Smooth muscle cell (in vitro differentiated cells): ENCODE measurements at regions not wholly inside any gene's neighbourhood (a gene's known extent, or its start where the extent isn't known, plus 50 kb on each side); places are given as distances from the start of the nearest gene placed in this dataset.

Source experiments
- DNase-seq: peaks from one replicate; lab custom pipeline; 2025; ENCODE audit not compliant: unreplicated experiment; lab: John Stamatoyannopoulos, UW
- H2AFZ ChIP-seq: fragments of 200-600 bp; sonication (generic); 2 replicates; pipeline ENCODE4 v1.6.0; 2016; ENCODE audit warnings: antibody characterized with exemption, low read depth, mild to moderate bottlenecking
- H3F3A ChIP-seq: fragments of 200-600 bp; sonication (generic); 2 replicates; pipeline ENCODE4 v1.6.0; 2017; ENCODE audit warnings: antibody characterized with exemption, low read depth
- H3K27ac ChIP-seq: fragments of 200-600 bp; sonication (generic); 2 replicates; pipeline ENCODE4 v1.5.1; 2016; ENCODE audit warnings: low read depth, mild to moderate bottlenecking
- H3K27me3 ChIP-seq: fragments of 200-600 bp; sonication (generic); 2 replicates; pipeline ENCODE4 v1.6.1; 2016; ENCODE audit warnings: low read depth, mild to moderate bottlenecking
- H3K36me3 ChIP-seq: fragments of 200-600 bp; sonication (generic); 2 replicates; pipeline ENCODE4 v1.5.1; 2016; ENCODE audit warnings: low read depth
- H3K4me1 ChIP-seq: fragments of 200-600 bp; sonication (generic); 2 replicates; pipeline ENCODE4 v1.5.1; 2016; ENCODE audit warnings: low read depth
- H3K4me2 ChIP-seq: fragments of 200-600 bp; sonication (generic); 2 replicates; pipeline ENCODE4 v1.6.0; 2016; ENCODE audit warnings: mild to moderate bottlenecking
- H3K4me3 ChIP-seq: fragments of 200-600 bp; sonication (generic); 2 replicates; pipeline ENCODE4 v1.5.1; 2016; ENCODE audit warnings: mild to moderate bottlenecking
- H3K79me2 ChIP-seq: fragments of 200-600 bp; sonication (generic); 2 replicates; pipeline ENCODE4 v1.6.0; 2016; ENCODE audit warnings: low read depth, mild to moderate bottlenecking
- H3K9ac ChIP-seq: fragments of 200-600 bp; sonication (generic); 2 replicates; pipeline ENCODE4 v1.6.0; 2016; ENCODE audit warnings: low read depth
- H3K9me3 ChIP-seq: fragments of 200-600 bp; sonication (generic); replicated peaks from 2 replicates; pipeline ENCODE4 v1.5.1; 2016; ENCODE audit warnings: low read depth
- H4K20me1 ChIP-seq: fragments of 200-600 bp; sonication (generic); 2 replicates; pipeline ENCODE4 v1.6.0; 2016; ENCODE audit warnings: low read depth
- WGBS: methylation state at CpG from one replicate; pipeline ENCODE4 v1.1.7; 2016; ENCODE audit warnings: low lambda C conversion rate; 5-methylcytosine and 5-hydroxymethylcytosine counted together
- TF ChIP-seq, protein P1 (sequence below): fragments of 200-600 bp; sonication (generic); IDR thresholded peaks from 2 replicates; pipeline ENCODE4 v1.5.1; 2017; ENCODE audit warnings: borderline replicate concordance, mild to moderate bottlenecking, antibody characterized with exemption; ENCODE audit not compliant: insufficient read depth, poor library complexity, severe bottlenecking

DNA sequence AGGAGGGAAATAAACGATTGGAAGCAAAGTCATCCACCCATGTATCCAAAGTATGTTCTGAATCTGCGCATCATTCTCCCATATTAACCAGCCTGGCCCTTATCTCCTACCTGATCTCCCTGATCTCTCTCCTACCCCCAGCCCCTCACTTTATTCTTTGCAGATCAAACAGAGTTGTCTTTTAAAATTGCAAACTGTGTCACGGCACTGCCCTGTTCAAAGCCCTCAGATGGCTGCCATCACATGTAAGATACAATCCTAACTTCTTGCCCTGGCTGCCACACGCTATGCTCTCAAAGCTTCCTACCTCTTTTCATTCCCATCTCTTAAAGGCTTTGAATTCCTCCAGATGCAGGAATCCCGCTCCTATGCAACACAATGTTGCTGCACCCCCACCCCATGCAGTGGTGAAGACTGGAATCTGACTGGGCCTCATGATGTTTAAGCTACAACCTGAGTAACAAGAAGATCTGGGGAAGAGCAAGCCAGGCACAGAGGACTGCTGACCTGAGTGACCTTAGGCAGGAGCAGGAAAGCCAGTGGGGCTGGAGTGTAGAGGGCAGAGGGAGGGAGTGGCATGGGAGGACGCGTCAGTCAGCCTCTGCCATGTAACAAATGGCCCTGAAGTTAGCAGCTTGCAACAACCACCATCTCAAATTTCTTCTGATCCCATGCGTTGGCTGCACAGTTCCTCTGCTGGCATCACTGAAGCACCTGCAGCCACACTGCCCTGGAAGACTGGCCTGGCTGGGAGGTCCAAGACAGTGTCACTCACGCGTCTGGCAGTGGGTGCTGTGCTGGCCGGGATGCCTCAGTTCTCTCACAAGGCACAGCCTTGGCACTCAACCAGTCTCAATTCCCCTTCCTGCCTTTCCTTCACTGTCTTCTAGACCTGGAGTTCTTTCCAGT, 382.8 kb downstream of the BCL11B start:
- H3K9me3 ChIP-seq: no peaks in the 10 kb centered on the region
- no peak overlapping the region for H2AFZ ChIP-seq

DNA sequence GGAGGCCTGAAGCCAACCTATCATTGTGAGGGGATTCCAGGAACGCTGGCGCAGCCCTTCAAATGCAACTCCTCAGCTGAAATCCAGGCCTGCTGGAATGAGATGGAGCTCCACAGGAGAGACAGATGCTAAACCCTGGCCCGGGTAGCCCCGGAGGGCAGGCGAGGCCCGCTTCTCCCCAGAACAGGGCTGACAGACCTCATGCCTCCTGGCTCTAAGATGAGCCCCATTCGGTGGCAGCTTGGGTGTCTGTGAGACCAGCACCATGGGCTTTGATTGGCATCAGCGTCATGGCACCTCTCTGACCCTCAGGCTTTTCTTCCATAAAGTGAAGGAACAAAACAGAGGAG, 382.2 kb downstream of the BCL11B start:
- H3K9me3 ChIP-seq: no peaks in the 10 kb centered on the region
- no peak for DNase-seq
- no peaks in the 10 kb centered on the region for H3K27me3 ChIP-seq
- 98% methylated on average over 8 of the region's 8 CpGs for WGBS
- H3K36me3 ChIP-seq: no peaks in the 10 kb centered on the region
- TF ChIP-seq, protein P1, sequence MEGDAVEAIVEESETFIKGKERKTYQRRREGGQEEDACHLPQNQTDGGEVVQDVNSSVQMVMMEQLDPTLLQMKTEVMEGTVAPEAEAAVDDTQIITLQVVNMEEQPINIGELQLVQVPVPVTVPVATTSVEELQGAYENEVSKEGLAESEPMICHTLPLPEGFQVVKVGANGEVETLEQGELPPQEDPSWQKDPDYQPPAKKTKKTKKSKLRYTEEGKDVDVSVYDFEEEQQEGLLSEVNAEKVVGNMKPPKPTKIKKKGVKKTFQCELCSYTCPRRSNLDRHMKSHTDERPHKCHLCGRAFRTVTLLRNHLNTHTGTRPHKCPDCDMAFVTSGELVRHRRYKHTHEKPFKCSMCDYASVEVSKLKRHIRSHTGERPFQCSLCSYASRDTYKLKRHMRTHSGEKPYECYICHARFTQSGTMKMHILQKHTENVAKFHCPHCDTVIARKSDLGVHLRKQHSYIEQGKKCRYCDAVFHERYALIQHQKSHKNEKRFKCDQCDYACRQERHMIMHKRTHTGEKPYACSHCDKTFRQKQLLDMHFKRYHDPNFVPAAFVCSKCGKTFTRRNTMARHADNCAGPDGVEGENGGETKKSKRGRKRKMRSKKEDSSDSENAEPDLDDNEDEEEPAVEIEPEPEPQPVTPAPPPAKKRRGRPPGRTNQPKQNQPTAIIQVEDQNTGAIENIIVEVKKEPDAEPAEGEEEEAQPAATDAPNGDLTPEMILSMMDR: no peak
- H3K4me2 ChIP-seq: no peak overlapping the region
- H3K27ac ChIP-seq: no peak overlapping the region
- no peaks in the 10 kb centered on the region for H4K20me1 ChIP-seq
- H3K4me3 ChIP-seq: no peak overlapping the region
- no peak overlapping the region for H3K9ac ChIP-seq
- peaks cover 15% of the 10 kb centered on the region for H3K4me1 ChIP-seq
- H2AFZ ChIP-seq: no peak overlapping the region
- no peaks in the 10 kb centered on the region for H3K79me2 ChIP-seq
- peaks cover 6% of the 10 kb centered on the region for H3F3A ChIP-seq

More for the DNA sequence above, 382.8 kb downstream of the BCL11B start:
- Histone ChIP-seq H3K79me2 (no peaks in the 10 kb centered on the region), H4K20me1 (no peaks in the 10 kb centered on the region), H3F3A (peaks cover 6% of the 10 kb centered on the region), H3K9ac (no peak overlapping the region), H3K4me2 (no peak overlapping the region), H3K27me3 (no peaks in the 10 kb centered on the region), H3K4me1 (peaks cover 15% of the 10 kb centered on the region), H3K27ac (no peak overlapping the region), H3K4me3 (no peak overlapping the region), H3K36me3 (no peaks in the 10 kb centered on the region)
- DNase-seq: no peak
- WGBS: 93% methylated on average over 11 of the region's 11 CpGs
- TF ChIP-seq, protein P1: no peak

DNA sequence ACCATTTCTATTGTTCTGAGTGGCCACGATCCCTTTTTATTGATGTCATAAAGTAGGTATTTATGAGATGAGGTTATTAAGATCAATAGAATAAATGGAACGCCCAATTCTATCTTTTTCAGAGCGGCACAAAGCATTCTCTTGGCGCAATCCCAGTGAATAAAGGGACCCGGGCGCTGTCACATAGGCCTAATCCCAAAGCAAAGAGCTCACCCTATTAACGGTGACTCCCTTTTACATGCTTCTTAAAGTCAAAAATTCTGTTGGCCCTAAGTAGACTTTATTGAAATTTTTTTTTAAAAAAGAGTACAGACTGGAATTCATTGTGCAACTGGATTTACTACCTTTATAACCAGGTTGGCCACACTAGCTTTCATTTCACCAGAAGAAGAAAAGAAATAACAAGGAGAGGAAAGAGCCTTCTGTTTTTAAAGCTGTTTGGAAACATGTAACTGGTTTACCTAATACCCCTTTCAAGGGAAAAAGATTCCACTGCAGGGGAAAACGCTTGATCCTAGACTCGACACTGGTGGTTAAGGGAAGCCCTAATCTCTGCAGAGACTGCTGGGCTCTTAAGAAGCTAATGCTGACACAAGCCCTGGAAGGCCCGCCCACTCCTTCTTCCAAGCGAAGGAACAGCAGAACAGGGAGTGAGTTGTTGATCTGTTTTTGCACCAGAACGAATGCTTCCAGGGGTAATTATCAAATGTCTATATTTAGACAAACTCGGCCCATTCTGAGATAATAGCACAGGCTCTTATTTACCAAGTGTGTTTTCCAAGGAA, 381.2 kb downstream of the BCL11B start:
- Histone ChIP-seq H3F3A (peaks cover 6% of the 10 kb centered on the region), H4K20me1 (no peaks in the 10 kb centered on the region), H3K79me2 (no peaks in the 10 kb centered on the region), H3K4me1 (peaks cover 15% of the 10 kb centered on the region), H3K9me3 (no peaks in the 10 kb centered on the region), H3K9ac (no peak overlapping the region), H3K27ac (no peak overlapping the region), H3K4me2 (peak overlapping the region; percentile 55), H3K4me3 (no peak overlapping the region), H3K27me3 (no peaks in the 10 kb centered on the region), H2AFZ (no peak overlapping the region), H3K36me3 (no peaks in the 10 kb centered on the region)
- TF ChIP-seq, protein P1: no peak
- WGBS: 47% methylated on average over 13 of the region's 13 CpGs
- no peak for DNase-seq
